ENCODE measurements at regions not wholly inside any gene's neighbourhood (a gene's known extent, or its start where the extent isn't known, plus 50 kb on each side); places are given as distances from the start of the nearest gene placed in this dataset.
A peak's percentile ranks its signal among the peaks of the same experiment; 100 is the strongest.

- DNase-seq: no peak
These were observed 100.4 kb upstream of the TGFBR2 start for GRCh38 chr3:30505866-30506520.

GRCh38 chr3:30508339-30508738, 98.1 kb upstream of the TGFBR2 start:
- DNase-seq: no peak

GRCh38 chr3:30510596-30510995, 95.8 kb upstream of the TGFBR2 start:
- DNase-seq: no peak

GRCh38 chr3:30511524-30512251, 94.7 kb upstream of the TGFBR2 start:
- DNase-seq: no peak

GRCh38 chr3:30512576-30512975, 93.8 kb upstream of the TGFBR2 start:
- no peak for DNase-seq

- DNase-seq: no peak
These were observed 92.8 kb upstream of the TGFBR2 start for GRCh38 chr3:30513374-30514152.

GRCh38 chr3:30516238-30516637, 90.2 kb upstream of the TGFBR2 start:
- peak; percentile 1 for DNase-seq

GRCh38 chr3:30518181-30518864, 88.1 kb upstream of the TGFBR2 start:
- peak; percentile 71 for DNase-seq

- DNase-seq: no peak
These were observed 87.5 kb upstream of the TGFBR2 start for GRCh38 chr3:30518872-30519271.

- DNase-seq: no peak
These were observed 85.7 kb upstream of the TGFBR2 start for GRCh38 chr3:30520699-30521098.

GRCh38 chr3:30521156-30521715, 85.2 kb upstream of the TGFBR2 start:
- no peak for DNase-seq

GRCh38 chr3:30522476-30522875, 83.9 kb upstream of the TGFBR2 start:
- no peak for DNase-seq

- DNase-seq: no peak
These were observed 83.0 kb upstream of the TGFBR2 start for GRCh38 chr3:30523366-30523765.

- DNase-seq: no peak
These were observed 81.9 kb upstream of the TGFBR2 start for GRCh38 chr3:30524357-30525040.

GRCh38 chr3:30526031-30526430, 80.4 kb upstream of the TGFBR2 start:
- no peak for DNase-seq

- no peak for DNase-seq
These were observed 79.2 kb upstream of the TGFBR2 start for GRCh38 chr3:30527186-30527585.

GRCh38 chr3:30527720-30528119, 78.7 kb upstream of the TGFBR2 start:
- no peak for DNase-seq

- no peak for DNase-seq
These were observed 76.3 kb upstream of the TGFBR2 start for GRCh38 chr3:30530084-30530483.

- DNase-seq: no peak
These were observed 75.3 kb upstream of the TGFBR2 start for GRCh38 chr3:30531017-30531570.

GRCh38 chr3:30535525-30535924, 70.9 kb upstream of the TGFBR2 start:
- no peak for DNase-seq

- DNase-seq: no peak
These were observed 67.6 kb upstream of the TGFBR2 start for GRCh38 chr3:30538791-30539190.

GRCh38 chr3:30539206-30539605, 67.2 kb upstream of the TGFBR2 start:
- DNase-seq: no peak

Measured in NCI-H345 (cell line).